WTC11 (cell line): ENCODE measurements at regions not wholly inside any gene's neighbourhood (a gene's known extent, or its start where the extent isn't known, plus 50 kb on each side); places are given as distances from the start of the nearest gene placed in this dataset.

ENCODE experiments used
- ATAC-seq: fragments of 200-7000 bp; cut with Tn5 transposase; 2 replicates; pipeline ENCODE4 v1.10.0; 2021; ENCODE audit warnings: mild to moderate bottlenecking, moderate library complexity
- CTCF ChIA-PET: fragments of 300-600 bp; sonication (Branson Sonifier 250); formaldehyde crosslinking; loops from one replicate; lab custom pipeline; 2021; ENCODE audit warnings: antibody characterized with exemption; lab: Charles Lee
- POLR2A ChIA-PET: fragments of 350-600 bp; sonication (Branson Sonifier 250); formaldehyde crosslinking; loops from one replicate; lab custom pipeline; 2021; ENCODE audit warnings: antibody characterized with exemption; lab: Charles Lee
- DNase-seq: peaks from one replicate; pipeline ENCODE4 v3.0.0; 2021; ENCODE audit warnings: low spot score
- H3K27ac Mint-ChIP-seq: 2 replicates; pipeline ENCODE4 v1.8.0; 2021; ENCODE audit warnings: mixed read lengths
- H3K27me3 Mint-ChIP-seq: 2 replicates; pipeline ENCODE4 v1.8.0; 2021; ENCODE audit warnings: low read depth, mild to moderate bottlenecking, moderate library complexity, mixed read lengths
- H3K36me3 Mint-ChIP-seq: 2 replicates; pipeline ENCODE4 v1.8.0; 2021; ENCODE audit warnings: mixed read lengths
- H3K4me1 Mint-ChIP-seq: 2 replicates; pipeline ENCODE4 v1.8.0; 2022; ENCODE audit warnings: mixed read lengths
- H3K4me3 Mint-ChIP-seq: 2 replicates; pipeline ENCODE4 v1.8.0; 2021; ENCODE audit warnings: mild to moderate bottlenecking, moderate library complexity, mixed read lengths
- H3K9me3 Mint-ChIP-seq: 2 replicates; pipeline ENCODE4 v1.8.0; 2021; ENCODE audit warnings: mixed read lengths
- CREB1 ChIP-seq: sonication (generic); formaldehyde crosslinking; IDR thresholded peaks from 2 replicates; pipeline ENCODE4 v1.8.0; 2023; ENCODE audit warnings: mild to moderate bottlenecking, missing genetic modification reagents
- ESRRA ChIP-seq: sonication (generic); formaldehyde crosslinking; IDR thresholded peaks from 2 replicates; pipeline ENCODE4 v1.8.1; 2022; ENCODE audit warnings: mild to moderate bottlenecking, missing genetic modification reagents, borderline replicate concordance
- ETV6 ChIP-seq: sonication (generic); formaldehyde crosslinking; IDR thresholded peaks from 2 replicates; pipeline ENCODE4 v1.8.1; 2022; ENCODE audit warnings: mild to moderate bottlenecking, missing genetic modification reagents
- GRHL2 ChIP-seq: fragments of 250-450 bp; sonication (Bioruptor Pico); IDR thresholded peaks from 2 replicates; pipeline ENCODE4 v1.8.0; 2022; ENCODE audit warnings: mild to moderate bottlenecking, moderate library complexity; ENCODE audit not compliant: insufficient replicate concordance, severe bottlenecking
- GTF2I ChIP-seq: fragments of 250-450 bp; sonication (Bioruptor Pico); conservative IDR thresholded peaks from 2 replicates; pipeline ENCODE4 v1.4.0; 2021; ENCODE audit warnings: mild to moderate bottlenecking
- NFATC4 ChIP-seq: fragments of 250-450 bp; sonication (Bioruptor Pico); IDR thresholded peaks from 2 replicates; pipeline ENCODE4 v1.9.0; 2021; ENCODE audit warnings: mild to moderate bottlenecking
- NFE2L1 ChIP-seq: sonication (generic); formaldehyde crosslinking; IDR thresholded peaks from 2 replicates; pipeline ENCODE4 v1.8.1; 2023; ENCODE audit warnings: missing genetic modification reagents
- NFYB ChIP-seq: sonication (generic); formaldehyde crosslinking; conservative IDR thresholded peaks from 2 replicates; pipeline ENCODE4 v1.8.0; 2022; ENCODE audit warnings: low read depth, missing genetic modification reagents
- NR2C2 ChIP-seq: sonication (generic); formaldehyde crosslinking; IDR thresholded peaks from 2 replicates; pipeline ENCODE4 v1.8.0; 2022; ENCODE audit warnings: mild to moderate bottlenecking, missing genetic modification reagents
- OVOL2 ChIP-seq: fragments of 250-450 bp; sonication (Bioruptor Pico); IDR thresholded peaks from 2 replicates; pipeline ENCODE4 v1.9.0; 2021; ENCODE audit warnings: mild to moderate bottlenecking, borderline replicate concordance
- RORB ChIP-seq: fragments of 250-450 bp; sonication (Bioruptor Pico); IDR thresholded peaks from 2 replicates; pipeline ENCODE4 v1.9.0; 2021; ENCODE audit warnings: mild to moderate bottlenecking
- SP1 ChIP-seq: sonication (generic); formaldehyde crosslinking; conservative IDR thresholded peaks from 2 replicates; pipeline ENCODE4 v1.8.1; 2022; ENCODE audit warnings: missing genetic modification reagents
- TCF7 ChIP-seq: sonication (generic); formaldehyde crosslinking; IDR thresholded peaks from 2 replicates; pipeline ENCODE4 v1.8.0; 2022; ENCODE audit warnings: mild to moderate bottlenecking, low read depth, missing genetic modification reagents, moderate library complexity
- ZNF138 ChIP-seq: sonication (generic); formaldehyde crosslinking; conservative IDR thresholded peaks from 2 replicates; pipeline ENCODE4 v1.8.1; 2022; ENCODE audit warnings: mild to moderate bottlenecking, moderate library complexity, missing genetic modification reagents
- ZNF219 ChIP-seq: sonication (generic); formaldehyde crosslinking; IDR thresholded peaks from 2 replicates; pipeline ENCODE4 v1.8.0; 2023; ENCODE audit warnings: missing genetic modification reagents, mild to moderate bottlenecking, borderline replicate concordance
- ZNF263 ChIP-seq: sonication (generic); formaldehyde crosslinking; IDR thresholded peaks from 2 replicates; pipeline ENCODE4 v1.8.1; 2022; ENCODE audit warnings: low read depth, mild to moderate bottlenecking, moderate library complexity, missing genetic modification reagents
- TF ChIP-seq, protein P1 (sequence below): sonication (generic); formaldehyde crosslinking; IDR thresholded peaks from 2 replicates; pipeline ENCODE4 v1.8.0; 2022; ENCODE audit warnings: mild to moderate bottlenecking, missing genetic modification reagents
- TF ChIP-seq, protein P2 (sequence below): sonication (generic); formaldehyde crosslinking; IDR thresholded peaks from 2 replicates; pipeline ENCODE4 v1.8.0; 2022; ENCODE audit warnings: mild to moderate bottlenecking, missing genetic modification reagents
- TF ChIP-seq, protein P3 (sequence below): sonication (generic); formaldehyde crosslinking; IDR thresholded peaks from 2 replicates; pipeline ENCODE4 v1.8.1; 2023; ENCODE audit warnings: mild to moderate bottlenecking, missing genetic modification reagents
- TF ChIP-seq, protein P4 (sequence below): sonication (generic); formaldehyde crosslinking; IDR thresholded peaks from 2 replicates; pipeline ENCODE4 v1.8.1; 2023; ENCODE audit warnings: mild to moderate bottlenecking, missing genetic modification reagents, borderline replicate concordance
- TF ChIP-seq, protein P5 (sequence below): fragments of 250-450 bp; sonication (Bioruptor Pico); conservative IDR thresholded peaks from 2 replicates; pipeline ENCODE4 v1.9.0; 2021; ENCODE audit warnings: mild to moderate bottlenecking
- TF ChIP-seq, protein P6 (sequence below): sonication (generic); formaldehyde crosslinking; IDR thresholded peaks from 2 replicates; pipeline ENCODE4 v1.8.0; 2022; ENCODE audit warnings: mild to moderate bottlenecking, missing genetic modification reagents

DNA sequence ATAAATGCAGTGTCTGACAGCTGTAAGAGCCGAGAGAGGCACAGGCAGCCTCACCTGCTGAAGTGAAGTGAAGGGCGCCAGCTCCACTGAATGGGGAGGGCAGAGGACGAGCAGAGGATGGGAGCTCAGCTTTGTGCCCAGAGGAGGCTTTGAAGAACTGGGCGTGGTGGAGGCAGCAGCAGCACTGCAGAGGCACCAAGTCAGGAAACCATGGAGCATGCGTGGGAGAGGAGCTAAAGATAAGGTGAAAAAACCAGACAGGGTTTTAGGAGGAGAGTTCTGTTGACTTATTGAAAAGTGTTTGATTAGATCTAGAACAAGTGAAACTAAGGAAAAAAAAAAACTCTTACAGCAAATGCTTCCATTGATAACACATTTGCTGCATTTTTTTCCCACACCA lies 216.4 kb downstream of the CXCL12 start (continued):
- TF ChIP-seq, protein P1, sequence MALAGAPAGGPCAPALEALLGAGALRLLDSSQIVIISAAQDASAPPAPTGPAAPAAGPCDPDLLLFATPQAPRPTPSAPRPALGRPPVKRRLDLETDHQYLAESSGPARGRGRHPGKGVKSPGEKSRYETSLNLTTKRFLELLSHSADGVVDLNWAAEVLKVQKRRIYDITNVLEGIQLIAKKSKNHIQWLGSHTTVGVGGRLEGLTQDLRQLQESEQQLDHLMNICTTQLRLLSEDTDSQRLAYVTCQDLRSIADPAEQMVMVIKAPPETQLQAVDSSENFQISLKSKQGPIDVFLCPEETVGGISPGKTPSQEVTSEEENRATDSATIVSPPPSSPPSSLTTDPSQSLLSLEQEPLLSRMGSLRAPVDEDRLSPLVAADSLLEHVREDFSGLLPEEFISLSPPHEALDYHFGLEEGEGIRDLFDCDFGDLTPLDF (CRISPR knock-in tag) = no peak
- no peak for TF ChIP-seq RORB (CRISPR knock-in tag)
- TF ChIP-seq, protein P2, sequence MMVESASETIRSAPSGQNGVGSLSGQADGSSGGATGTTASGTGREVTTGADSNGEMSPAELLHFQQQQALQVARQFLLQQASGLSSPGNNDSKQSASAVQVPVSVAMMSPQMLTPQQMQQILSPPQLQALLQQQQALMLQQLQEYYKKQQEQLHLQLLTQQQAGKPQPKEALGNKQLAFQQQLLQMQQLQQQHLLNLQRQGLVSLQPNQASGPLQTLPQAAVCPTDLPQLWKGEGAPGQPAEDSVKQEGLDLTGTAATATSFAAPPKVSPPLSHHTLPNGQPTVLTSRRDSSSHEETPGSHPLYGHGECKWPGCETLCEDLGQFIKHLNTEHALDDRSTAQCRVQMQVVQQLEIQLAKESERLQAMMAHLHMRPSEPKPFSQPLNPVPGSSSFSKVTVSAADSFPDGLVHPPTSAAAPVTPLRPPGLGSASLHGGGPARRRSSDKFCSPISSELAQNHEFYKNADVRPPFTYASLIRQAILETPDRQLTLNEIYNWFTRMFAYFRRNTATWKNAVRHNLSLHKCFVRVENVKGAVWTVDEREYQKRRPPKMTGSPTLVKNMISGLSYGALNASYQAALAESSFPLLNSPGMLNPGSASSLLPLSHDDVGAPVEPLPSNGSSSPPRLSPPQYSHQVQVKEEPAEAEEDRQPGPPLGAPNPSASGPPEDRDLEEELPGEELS (CRISPR knock-in tag) = no peak
- TF ChIP-seq, all 79 proteins: peak for 0

DNA sequence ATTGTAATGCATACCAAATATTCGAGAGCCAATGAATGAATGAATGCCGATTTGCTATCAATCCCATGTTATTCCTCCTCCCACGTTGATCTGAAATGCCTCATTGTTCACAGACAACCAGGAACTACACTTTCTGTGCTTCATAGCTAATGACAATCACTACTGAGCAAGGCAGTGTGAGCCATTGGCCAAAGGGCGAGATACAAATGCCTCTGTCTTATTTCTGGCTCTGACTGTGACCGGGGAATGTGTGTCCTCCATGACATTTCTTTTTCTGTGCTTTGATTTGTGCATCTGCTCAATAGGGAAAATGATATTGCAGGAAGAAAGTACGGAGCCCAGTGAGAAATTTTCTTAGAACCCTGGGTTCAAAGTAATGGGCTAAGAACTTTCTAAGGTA lies 217.1 kb downstream of the CXCL12 start:
- Mint-ChIP-seq H3K36me3 (no peaks in the 10 kb centered on the region), H3K4me3 (no peak overlapping the region), H3K27me3 (peaks cover 3% of the 10 kb centered on the region; the same call in 1 of the 2 replicates)
- ATAC-seq = no peak
- no peak for DNase-seq
- ChIA-PET POLR2A (no interaction called here), CTCF (interaction anchor here (1.0 kb wide), 1 partner anchor 14 kb away, joined by 3 read pairs; no protein-coding TSS in a partner anchor)
- TF ChIP-seq GTF2I = no peak
- TF ChIP-seq NR2C2 (CRISPR knock-in tag) = no peak
- no peak for TF ChIP-seq ETV6 (CRISPR knock-in tag)
- TF ChIP-seq NFE2L1 (CRISPR knock-in tag) = no peak
- no peak for TF ChIP-seq NFATC4 (CRISPR knock-in tag)
- TF ChIP-seq ESRRA (CRISPR knock-in tag) = no peak
- TF ChIP-seq ZNF219 (CRISPR knock-in tag) = no peak
- no peak for TF ChIP-seq CREB1
- TF ChIP-seq, protein P3, sequence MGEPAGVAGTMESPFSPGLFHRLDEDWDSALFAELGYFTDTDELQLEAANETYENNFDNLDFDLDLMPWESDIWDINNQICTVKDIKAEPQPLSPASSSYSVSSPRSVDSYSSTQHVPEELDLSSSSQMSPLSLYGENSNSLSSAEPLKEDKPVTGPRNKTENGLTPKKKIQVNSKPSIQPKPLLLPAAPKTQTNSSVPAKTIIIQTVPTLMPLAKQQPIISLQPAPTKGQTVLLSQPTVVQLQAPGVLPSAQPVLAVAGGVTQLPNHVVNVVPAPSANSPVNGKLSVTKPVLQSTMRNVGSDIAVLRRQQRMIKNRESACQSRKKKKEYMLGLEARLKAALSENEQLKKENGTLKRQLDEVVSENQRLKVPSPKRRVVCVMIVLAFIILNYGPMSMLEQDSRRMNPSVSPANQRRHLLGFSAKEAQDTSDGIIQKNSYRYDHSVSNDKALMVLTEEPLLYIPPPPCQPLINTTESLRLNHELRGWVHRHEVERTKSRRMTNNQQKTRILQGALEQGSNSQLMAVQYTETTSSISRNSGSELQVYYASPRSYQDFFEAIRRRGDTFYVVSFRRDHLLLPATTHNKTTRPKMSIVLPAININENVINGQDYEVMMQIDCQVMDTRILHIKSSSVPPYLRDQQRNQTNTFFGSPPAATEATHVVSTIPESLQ (CRISPR knock-in tag) = no peak
- TF ChIP-seq, all 79 proteins: peak for 0
- Mint-ChIP-seq H3K4me1 (peaks cover 8% of the 10 kb centered on the region), H3K9me3 (no peaks in the 10 kb centered on the region), H3K27ac (no peak overlapping the region)

DNA sequence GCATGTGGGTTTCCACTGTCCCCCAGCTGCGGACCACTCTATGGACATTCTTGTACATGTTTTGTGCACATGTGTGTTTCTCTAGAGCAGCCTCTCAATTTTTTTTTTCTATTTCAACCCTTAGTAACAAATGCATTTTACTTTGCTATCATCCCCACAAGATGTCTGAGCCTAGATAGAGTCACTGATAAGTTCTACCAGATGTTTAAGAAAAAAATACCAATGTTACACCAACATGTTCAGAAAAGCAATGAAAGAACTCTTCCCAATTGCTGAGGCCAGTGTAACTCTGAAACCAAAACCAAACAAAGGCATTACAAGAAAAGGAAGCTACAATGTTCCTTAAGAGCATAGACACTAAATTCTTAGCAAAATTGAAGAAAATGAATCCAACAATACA lies 218.5 kb downstream of the CXCL12 start:
- Mint-ChIP-seq H3K27ac (no peak overlapping the region), H3K4me1 (peaks cover 4% of the 10 kb centered on the region), H3K4me3 (no peak overlapping the region), H3K9me3 (no peaks in the 10 kb centered on the region), H3K27me3 (peaks cover 3% of the 10 kb centered on the region; the same call in 1 of the 2 replicates), H3K36me3 (no peaks in the 10 kb centered on the region)
- ChIA-PET POLR2A (no interaction called here), CTCF (no interaction called here)
- DNase-seq (no peak), ATAC-seq (no peak)
- no peak for TF ChIP-seq ZNF138 (CRISPR knock-in tag)
- TF ChIP-seq NR2C2 (CRISPR knock-in tag) = no peak
- no peak for TF ChIP-seq SP1 (CRISPR knock-in tag)
- TF ChIP-seq TCF7 = no peak
- no peak for TF ChIP-seq NFYB (CRISPR knock-in tag)
- TF ChIP-seq ZNF263 (CRISPR knock-in tag) = no peak
- TF ChIP-seq, protein P4, sequence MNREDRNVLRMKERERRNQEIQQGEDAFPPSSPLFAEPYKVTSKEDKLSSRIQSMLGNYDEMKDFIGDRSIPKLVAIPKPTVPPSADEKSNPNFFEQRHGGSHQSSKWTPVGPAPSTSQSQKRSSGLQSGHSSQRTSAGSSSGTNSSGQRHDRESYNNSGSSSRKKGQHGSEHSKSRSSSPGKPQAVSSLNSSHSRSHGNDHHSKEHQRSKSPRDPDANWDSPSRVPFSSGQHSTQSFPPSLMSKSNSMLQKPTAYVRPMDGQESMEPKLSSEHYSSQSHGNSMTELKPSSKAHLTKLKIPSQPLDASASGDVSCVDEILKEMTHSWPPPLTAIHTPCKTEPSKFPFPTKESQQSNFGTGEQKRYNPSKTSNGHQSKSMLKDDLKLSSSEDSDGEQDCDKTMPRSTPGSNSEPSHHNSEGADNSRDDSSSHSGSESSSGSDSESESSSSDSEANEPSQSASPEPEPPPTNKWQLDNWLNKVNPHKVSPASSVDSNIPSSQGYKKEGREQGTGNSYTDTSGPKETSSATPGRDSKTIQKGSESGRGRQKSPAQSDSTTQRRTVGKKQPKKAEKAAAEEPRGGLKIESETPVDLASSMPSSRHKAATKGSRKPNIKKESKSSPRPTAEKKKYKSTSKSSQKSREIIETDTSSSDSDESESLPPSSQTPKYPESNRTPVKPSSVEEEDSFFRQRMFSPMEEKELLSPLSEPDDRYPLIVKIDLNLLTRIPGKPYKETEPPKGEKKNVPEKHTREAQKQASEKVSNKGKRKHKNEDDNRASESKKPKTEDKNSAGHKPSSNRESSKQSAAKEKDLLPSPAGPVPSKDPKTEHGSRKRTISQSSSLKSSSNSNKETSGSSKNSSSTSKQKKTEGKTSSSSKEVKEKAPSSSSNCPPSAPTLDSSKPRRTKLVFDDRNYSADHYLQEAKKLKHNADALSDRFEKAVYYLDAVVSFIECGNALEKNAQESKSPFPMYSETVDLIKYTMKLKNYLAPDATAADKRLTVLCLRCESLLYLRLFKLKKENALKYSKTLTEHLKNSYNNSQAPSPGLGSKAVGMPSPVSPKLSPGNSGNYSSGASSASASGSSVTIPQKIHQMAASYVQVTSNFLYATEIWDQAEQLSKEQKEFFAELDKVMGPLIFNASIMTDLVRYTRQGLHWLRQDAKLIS = no peak
- TF ChIP-seq, protein P5, sequence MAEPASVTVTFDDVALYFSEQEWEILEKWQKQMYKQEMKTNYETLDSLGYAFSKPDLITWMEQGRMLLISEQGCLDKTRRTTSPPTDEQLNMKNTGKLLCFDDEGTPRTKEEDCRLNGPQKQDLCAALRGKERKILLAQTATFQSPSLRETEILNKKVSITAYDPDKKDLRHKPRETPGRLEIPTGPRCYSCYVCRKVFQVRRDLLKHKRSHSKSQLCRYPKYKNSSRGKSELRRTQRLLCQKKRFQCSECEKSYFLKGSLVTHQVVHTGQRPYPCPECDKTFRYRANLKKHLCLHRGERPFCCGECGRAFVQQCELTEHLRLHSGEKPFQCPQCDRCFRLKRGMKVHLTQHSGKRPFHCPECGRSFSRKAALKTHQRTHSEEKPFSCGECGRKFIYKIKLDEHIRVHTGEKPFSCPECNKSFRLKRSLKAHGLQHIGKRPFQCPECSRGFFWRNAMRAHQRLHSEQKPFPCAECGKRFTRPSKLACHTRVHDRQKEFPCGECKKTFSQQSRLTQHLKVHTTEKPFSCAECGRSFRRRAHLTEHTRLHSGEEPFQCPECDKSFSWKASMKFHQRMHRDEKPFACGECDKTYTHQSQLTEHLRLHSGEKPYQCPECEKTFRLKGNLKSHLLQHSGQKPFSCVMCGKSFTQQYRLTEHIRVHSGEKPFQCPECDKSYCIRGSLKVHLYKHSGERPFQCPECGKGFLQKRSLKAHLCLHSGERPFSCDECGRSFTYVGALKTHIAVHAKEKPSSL (CRISPR knock-in tag) = no peak
- TF ChIP-seq OVOL2 = no peak
- TF ChIP-seq, protein P6, sequence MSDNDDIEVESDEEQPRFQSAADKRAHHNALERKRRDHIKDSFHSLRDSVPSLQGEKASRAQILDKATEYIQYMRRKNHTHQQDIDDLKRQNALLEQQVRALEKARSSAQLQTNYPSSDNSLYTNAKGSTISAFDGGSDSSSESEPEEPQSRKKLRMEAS (CRISPR knock-in tag) = no peak
- no peak for TF ChIP-seq GRHL2 (CRISPR knock-in tag)
